H4 (cell line): ENCODE measurements at regions not wholly inside any gene's neighbourhood (a gene's known extent, or its start where the extent isn't known, plus 50 kb on each side); places are given as distances from the start of the nearest gene placed in this dataset.
A peak's percentile ranks its signal among the peaks of the same experiment; 100 is the strongest.
"Not testable (repeated sequence)": the region's sequence is repeated elsewhere in the genome, so short reads cannot be mapped to it uniquely, and the experiment has no call there.

Experiments used
- DNase-seq: peaks from one replicate; pipeline ENCODE4 v3.0.0-alpha.2; 2015; ENCODE audit warnings: low spot score

- no peak for DNase-seq
These were observed 96.6 kb upstream of the B3GAT2 start for GRCh38 chr6:71053475-71053874.

- no peak for DNase-seq
These were observed 99.8 kb upstream of the B3GAT2 start for GRCh38 chr6:71056656-71057055.

GRCh38 chr6:71066153-71066552 lies 109.3 kb upstream of the B3GAT2 start:
- DNase-seq = no peak

GRCh38 chr6:71067816-71068215 lies 111.0 kb upstream of the B3GAT2 start:
- no peak for DNase-seq

GRCh38 chr6:71072508-71072907 lies 115.6 kb upstream of the B3GAT2 start:
- no peak for DNase-seq

- DNase-seq = no peak
These were observed 120.8 kb upstream of the B3GAT2 start for GRCh38 chr6:71077655-71078054.

GRCh38 chr6:71079677-71080076 lies 122.8 kb upstream of the B3GAT2 start:
- DNase-seq = no peak

GRCh38 chr6:71080133-71080532 lies 123.3 kb upstream of the B3GAT2 start:
- DNase-seq = no peak

GRCh38 chr6:71080826-71081225 lies 124.0 kb upstream of the B3GAT2 start:
- no peak for DNase-seq

- DNase-seq = no peak
These were observed 125.3 kb upstream of the B3GAT2 start for GRCh38 chr6:71082033-71082650.

- no peak for DNase-seq
These were observed 126.5 kb upstream of the B3GAT2 start for GRCh38 chr6:71083308-71083820.

GRCh38 chr6:71088166-71088565 lies 131.3 kb upstream of the B3GAT2 start:
- no peak for DNase-seq

- no peak for DNase-seq
These were observed 133.4 kb upstream of the B3GAT2 start for GRCh38 chr6:71090217-71090616.

GRCh38 chr6:71091167-71091566 lies 134.3 kb upstream of the B3GAT2 start:
- DNase-seq = no peak

GRCh38 chr6:71091956-71092355 lies 135.1 kb upstream of the B3GAT2 start:
- no peak for DNase-seq

- DNase-seq = not testable (repeated sequence)
These were observed 140.4 kb upstream of the B3GAT2 start for GRCh38 chr6:71097264-71097663.

- DNase-seq = no peak
These were observed 142.8 kb upstream of the B3GAT2 start for GRCh38 chr6:71099649-71100048.

- DNase-seq = no peak
These were observed 146.3 kb upstream of the B3GAT2 start for GRCh38 chr6:71103130-71103529.

- DNase-seq = no peak
These were observed 146.8 kb upstream of the B3GAT2 start for GRCh38 chr6:71103641-71104040.

GRCh38 chr6:71106276-71106675 lies 149.4 kb upstream of the B3GAT2 start:
- no peak for DNase-seq

GRCh38 chr6:71107911-71108420 lies 151.1 kb upstream of the B3GAT2 start:
- DNase-seq = peak; percentile 52

GRCh38 chr6:71114544-71114943 lies 157.7 kb upstream of the B3GAT2 start:
- DNase-seq = no peak

- DNase-seq = no peak
These were observed 158.1 kb upstream of the B3GAT2 start for GRCh38 chr6:71114986-71115385.

GRCh38 chr6:71119560-71119959 lies 162.7 kb upstream of the B3GAT2 start:
- DNase-seq = no peak
